A673 (cell line): ENCODE measurements at regions not wholly inside any gene's neighbourhood (a gene's known extent, or its start where the extent isn't known, plus 50 kb on each side); places are given as distances from the start of the nearest gene placed in this dataset.

ENCODE experiments used
- EZH2 ChIP-seq: fragments of 200-600 bp; sonication (generic); IDR thresholded peaks from 2 replicates; pipeline ENCODE4 v1.6.1; 2017; ENCODE audit warnings: borderline replicate concordance, low read depth, mild to moderate bottlenecking, mixed read lengths, antibody characterized with exemption, low read length; ENCODE audit not compliant: poor library complexity, severe bottlenecking
- TF ChIP-seq, protein P1 (sequence below): fragments of 300-800, 200-600 bp; sonication (generic); conservative IDR thresholded peaks from 2 replicates; pipeline ENCODE4 v1.5.1; 2017; ENCODE audit warnings: low read depth, mild to moderate bottlenecking, antibody characterized with exemption, low read length, moderate library complexity, mixed read lengths

DNA sequence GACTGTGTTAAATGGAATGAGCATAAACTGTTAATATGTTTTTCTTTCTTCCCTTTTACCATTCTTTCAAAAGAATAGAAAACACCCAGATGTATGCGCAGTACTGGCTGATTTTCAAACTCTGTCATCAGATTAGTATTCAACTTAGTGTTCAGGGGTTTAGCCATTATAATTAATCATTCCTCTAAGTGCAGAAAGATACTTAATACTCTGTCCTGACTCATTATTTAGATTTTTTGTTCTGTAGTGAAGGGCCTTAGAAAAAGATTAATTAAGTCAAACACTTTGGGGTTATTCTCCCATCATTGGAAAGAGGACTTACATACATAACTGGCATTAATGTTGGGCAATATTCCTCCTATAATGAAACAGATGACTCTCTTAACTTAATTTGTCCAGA is 1316.7 kb upstream of the SLC10A2 start:
- TF ChIP-seq, protein P1, sequence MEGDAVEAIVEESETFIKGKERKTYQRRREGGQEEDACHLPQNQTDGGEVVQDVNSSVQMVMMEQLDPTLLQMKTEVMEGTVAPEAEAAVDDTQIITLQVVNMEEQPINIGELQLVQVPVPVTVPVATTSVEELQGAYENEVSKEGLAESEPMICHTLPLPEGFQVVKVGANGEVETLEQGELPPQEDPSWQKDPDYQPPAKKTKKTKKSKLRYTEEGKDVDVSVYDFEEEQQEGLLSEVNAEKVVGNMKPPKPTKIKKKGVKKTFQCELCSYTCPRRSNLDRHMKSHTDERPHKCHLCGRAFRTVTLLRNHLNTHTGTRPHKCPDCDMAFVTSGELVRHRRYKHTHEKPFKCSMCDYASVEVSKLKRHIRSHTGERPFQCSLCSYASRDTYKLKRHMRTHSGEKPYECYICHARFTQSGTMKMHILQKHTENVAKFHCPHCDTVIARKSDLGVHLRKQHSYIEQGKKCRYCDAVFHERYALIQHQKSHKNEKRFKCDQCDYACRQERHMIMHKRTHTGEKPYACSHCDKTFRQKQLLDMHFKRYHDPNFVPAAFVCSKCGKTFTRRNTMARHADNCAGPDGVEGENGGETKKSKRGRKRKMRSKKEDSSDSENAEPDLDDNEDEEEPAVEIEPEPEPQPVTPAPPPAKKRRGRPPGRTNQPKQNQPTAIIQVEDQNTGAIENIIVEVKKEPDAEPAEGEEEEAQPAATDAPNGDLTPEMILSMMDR = no peak
- TF ChIP-seq EZH2 = no peak
